Caco-2 (cell line): ENCODE measurements at regions not wholly inside any gene's neighbourhood (a gene's known extent, or its start where the extent isn't known, plus 50 kb on each side); places are given as distances from the start of the nearest gene placed in this dataset.

Experiments
- BruUV-seq: library from RNA; stranded (reverse); fragments of 400-500 nt; replicated peaks from 2 replicates; lab custom pipeline; 2021; lab: Mats Ljungman, UMichigan
- CTCF ChIA-PET: fragments of 300-600 bp; sonication (Branson Sonifier 250); formaldehyde crosslinking; loops from one replicate; lab custom pipeline; 2022; ENCODE audit warnings: antibody characterized with exemption; lab: Charles Lee
- POLR2A ChIA-PET: fragments of 300-600 bp; sonication (Branson Sonifier 250); formaldehyde crosslinking; loops from one replicate; lab custom pipeline; 2022; ENCODE audit warnings: antibody characterized with exemption; lab: Charles Lee
- DNase-seq, 2 experiments: peaks; one replicate each; pipeline versions ENCODE4 v3.0.0 to v3.0.0-alpha.2; 2020 to 2022
- H3K27me3 ChIP-seq: replicated peaks from 2 replicates; pipeline ENCODE4 v1.6.0; 2011; ENCODE audit warnings: low read length; ENCODE audit not compliant: control insufficient read depth, insufficient read depth
- H3K36me3 ChIP-seq: 2 replicates; pipeline ENCODE4 v1.5.1; 2011; ENCODE audit warnings: low read length; ENCODE audit not compliant: control insufficient read depth, insufficient read depth
- H3K4me1 ChIP-seq: fragments of 250-450 bp; sonication (Bioruptor Pico); 2 replicates; pipeline ENCODE4 v1.5.1; 2020; ENCODE audit warnings: mild to moderate bottlenecking
- H3K4me3 ChIP-seq: 2 replicates; pipeline ENCODE4 v1.5.1; 2011; ENCODE audit warnings: low read depth, mild to moderate bottlenecking, control low read depth, low read length
- H3K9me3 ChIP-seq: fragments of 250-450 bp; sonication (Bioruptor Pico); 2 replicates; pipeline ENCODE4 v1.5.1; 2020; ENCODE audit warnings: mild to moderate bottlenecking, moderate library complexity
- H3K27ac Mint-ChIP-seq: one replicate; pipeline ENCODE4 v1.8.0; 2022; ENCODE audit warnings: mixed read lengths; ENCODE audit not compliant: unreplicated experiment
- H3K27me3 Mint-ChIP-seq: one replicate; pipeline ENCODE4 v1.8.0; 2022; ENCODE audit warnings: mixed read lengths; ENCODE audit not compliant: insufficient read depth, unreplicated experiment
- H3K36me3 Mint-ChIP-seq: one replicate; pipeline ENCODE4 v1.8.0; 2022; ENCODE audit warnings: mild to moderate bottlenecking, mixed read lengths; ENCODE audit not compliant: insufficient read depth, unreplicated experiment
- H3K4me1 Mint-ChIP-seq: one replicate; pipeline ENCODE4 v1.8.0; 2022; ENCODE audit warnings: low read depth, mixed read lengths; ENCODE audit not compliant: unreplicated experiment
- H3K4me3 Mint-ChIP-seq: one replicate; pipeline ENCODE4 v1.8.0; 2022; ENCODE audit warnings: mild to moderate bottlenecking, moderate library complexity, mixed read lengths; ENCODE audit not compliant: unreplicated experiment
- H3K9me3 Mint-ChIP-seq: one replicate; pipeline ENCODE4 v1.8.0; 2022; ENCODE audit warnings: mixed read lengths; ENCODE audit not compliant: unreplicated experiment
- intact Hi-C: fragments of 100-400 bp; cut with micrococcal nuclease; formaldehyde crosslinking; loops from one replicate; pipeline ENCODE4 v1.10.0; 2022; ENCODE audit not compliant: unreplicated experiment
- TF ChIP-seq, protein P1 (sequence below), 2 experiments: fragments of 200-600 bp in 1 of 2; IDR thresholded peaks; 1 replicate in 1 of 2; 2 replicates in 1 of 2; pipeline versions ENCODE4 v1.5.1 to v1.8.0; 2011 to 2022; ENCODE audit warnings: antibody characterized with exemption in 1 of 2, control low read depth in 1 of 2, inconsistent platforms in 1 of 2, low read depth in 1 of 2, low read length in 1 of 2, mild to moderate bottlenecking in 1 of 2, moderate library complexity in 1 of 2; ENCODE audit not compliant: insufficient read depth in 1 of 2, severe bottlenecking in 1 of 2, unreplicated experiment in 1 of 2

- Histone ChIP-seq H3K4me1 (no peaks in the 10 kb centered on the region), H3K36me3 (no peaks in the 10 kb centered on the region), H3K4me3 (no peak overlapping the region), H3K9me3 (no peaks in the 10 kb centered on the region), H3K27me3 (no peaks in the 10 kb centered on the region)
- H3K36me3 Mint-ChIP-seq, result no peaks in the 10 kb centered on the region
- no peaks in the 10 kb centered on the region for H3K9me3 Mint-ChIP-seq
- no peak overlapping the region for H3K4me3 Mint-ChIP-seq
- intact Hi-C loops, result no loop called here
- ChIA-PET POLR2A (no interaction called here), CTCF (no interaction called here)
- no peak for DNase-seq
- H3K4me1 Mint-ChIP-seq, result no peaks in the 10 kb centered on the region
- no peaks in the 10 kb centered on the region for H3K27me3 Mint-ChIP-seq
- TF ChIP-seq, protein P1, sequence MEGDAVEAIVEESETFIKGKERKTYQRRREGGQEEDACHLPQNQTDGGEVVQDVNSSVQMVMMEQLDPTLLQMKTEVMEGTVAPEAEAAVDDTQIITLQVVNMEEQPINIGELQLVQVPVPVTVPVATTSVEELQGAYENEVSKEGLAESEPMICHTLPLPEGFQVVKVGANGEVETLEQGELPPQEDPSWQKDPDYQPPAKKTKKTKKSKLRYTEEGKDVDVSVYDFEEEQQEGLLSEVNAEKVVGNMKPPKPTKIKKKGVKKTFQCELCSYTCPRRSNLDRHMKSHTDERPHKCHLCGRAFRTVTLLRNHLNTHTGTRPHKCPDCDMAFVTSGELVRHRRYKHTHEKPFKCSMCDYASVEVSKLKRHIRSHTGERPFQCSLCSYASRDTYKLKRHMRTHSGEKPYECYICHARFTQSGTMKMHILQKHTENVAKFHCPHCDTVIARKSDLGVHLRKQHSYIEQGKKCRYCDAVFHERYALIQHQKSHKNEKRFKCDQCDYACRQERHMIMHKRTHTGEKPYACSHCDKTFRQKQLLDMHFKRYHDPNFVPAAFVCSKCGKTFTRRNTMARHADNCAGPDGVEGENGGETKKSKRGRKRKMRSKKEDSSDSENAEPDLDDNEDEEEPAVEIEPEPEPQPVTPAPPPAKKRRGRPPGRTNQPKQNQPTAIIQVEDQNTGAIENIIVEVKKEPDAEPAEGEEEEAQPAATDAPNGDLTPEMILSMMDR (IDR thresholded peaks at IDR 0.05; ENCODE audit: insufficient read depth in 1 of 2, low read depth in 1 of 2, low read length in 1 of 2, severe bottlenecking in 1 of 2, unreplicated experiment in 1 of 2), result no peak
- H3K27ac Mint-ChIP-seq, result no peak overlapping the region
- BruUV-seq, result no TSS peak
Observed at GRCh38 chr4:136337216-136337615, 1195.1 kb downstream of the PCDH18 start.

GRCh38 chr4:136336479-136336878, 1195.8 kb downstream of the PCDH18 start:
- CTCF ChIA-PET, result no interaction called here
- no peaks in the 10 kb centered on the region for H3K9me3 Mint-ChIP-seq

DNA sequence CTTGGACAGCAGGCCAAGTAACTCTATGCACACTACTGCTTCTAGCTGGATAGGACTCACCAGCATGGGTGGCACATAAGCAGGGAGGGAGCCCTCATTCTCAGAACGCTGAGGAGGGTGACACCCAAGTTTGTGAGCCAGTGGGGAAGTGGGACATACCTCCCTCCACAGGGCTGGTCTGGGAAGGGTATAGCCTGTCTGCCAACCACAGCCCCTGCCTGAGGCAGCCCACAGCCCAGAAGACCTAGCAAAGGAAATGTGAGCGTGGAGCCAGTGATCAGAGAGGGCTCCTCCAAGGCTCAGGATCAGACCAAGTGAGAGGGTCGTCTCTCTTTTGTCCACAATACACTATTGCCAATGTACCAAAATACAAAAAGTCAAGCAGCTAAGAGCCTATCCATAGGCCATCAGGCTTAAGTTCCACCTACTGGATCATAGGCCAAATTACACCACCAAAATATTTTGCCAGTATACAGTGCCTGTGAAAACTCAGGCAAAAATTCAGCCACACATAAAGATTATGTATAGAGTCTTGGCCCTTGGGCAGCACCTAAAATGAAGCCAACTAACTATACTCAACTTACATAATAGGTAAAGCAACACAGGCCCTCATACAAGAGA, 1203.1 kb downstream of the PCDH18 start:
- Histone ChIP-seq H3K4me1 (no peaks in the 10 kb centered on the region), H3K4me3 (no peak overlapping the region), H3K9me3 (no peaks in the 10 kb centered on the region), H3K36me3 (no peaks in the 10 kb centered on the region), H3K27me3 (no peaks in the 10 kb centered on the region)
- ChIA-PET CTCF (no interaction called here), POLR2A (no interaction called here)
- intact Hi-C loops, result no loop called here
- Mint-ChIP-seq H3K4me1 (no peaks in the 10 kb centered on the region), H3K36me3 (no peaks in the 10 kb centered on the region), H3K27me3 (no peaks in the 10 kb centered on the region), H3K9me3 (no peaks in the 10 kb centered on the region), H3K4me3 (no peak overlapping the region), H3K27ac (no peak overlapping the region)
- DNase-seq, result no peak
- TF ChIP-seq, protein P1 (IDR thresholded peaks at IDR 0.05; ENCODE audit: insufficient read depth in 1 of 2, low read depth in 1 of 2, low read length in 1 of 2, severe bottlenecking in 1 of 2, unreplicated experiment in 1 of 2), result peak in 1 of 2 experiments; percentile 19
- no TSS peak for BruUV-seq

More at GRCh38 chr4:136336479-136336878, 1195.8 kb downstream of the PCDH18 start:
- intact Hi-C loops, result no loop called here
- no peaks in the 10 kb centered on the region for H3K27me3 ChIP-seq
- H3K4me3 ChIP-seq, result no peak overlapping the region
- no peak overlapping the region for H3K27ac Mint-ChIP-seq
- no TSS peak for BruUV-seq
- H3K4me1 Mint-ChIP-seq, result no peaks in the 10 kb centered on the region
- H3K27me3 Mint-ChIP-seq, result no peaks in the 10 kb centered on the region
- no peaks in the 10 kb centered on the region for H3K9me3 ChIP-seq
- POLR2A ChIA-PET, result no interaction called here
- H3K36me3 Mint-ChIP-seq, result no peaks in the 10 kb centered on the region
- H3K4me1 ChIP-seq, result no peaks in the 10 kb centered on the region
- no peak for DNase-seq
- no peaks in the 10 kb centered on the region for H3K36me3 ChIP-seq
- TF ChIP-seq, protein P1 (IDR thresholded peaks at IDR 0.05; ENCODE audit: insufficient read depth in 1 of 2, low read depth in 1 of 2, low read length in 1 of 2, severe bottlenecking in 1 of 2, unreplicated experiment in 1 of 2), result no peak
- no peak overlapping the region for H3K4me3 Mint-ChIP-seq
